KMS-11 (cell line): ENCODE measurements at regions not wholly inside any gene's neighbourhood (a gene's known extent, or its start where the extent isn't known, plus 50 kb on each side); places are given as distances from the start of the nearest gene placed in this dataset.

ENCODE experiments used
- H2AFZ ChIP-seq: fragments of 200-600 bp; sonication (generic); 2 replicates; pipeline ENCODE4 v1.6.1; 2016; ENCODE audit warnings: antibody characterized with exemption, mixed run types, low read depth
- H3K27ac ChIP-seq: fragments of 200-600 bp; sonication (generic); 2 replicates; pipeline ENCODE4 v1.6.1; 2016; ENCODE audit warnings: mild to moderate bottlenecking, mixed run types
- H3K27me3 ChIP-seq: fragments of 200-600 bp; sonication (generic); 2 replicates; pipeline ENCODE4 v1.6.1; 2017; ENCODE audit warnings: mild to moderate bottlenecking, low read depth, mixed run types, moderate library complexity; ENCODE audit not compliant: insufficient read depth
- H3K36me3 ChIP-seq: fragments of 200-600 bp; sonication (generic); 2 replicates; pipeline ENCODE4 v1.6.1; 2017; ENCODE audit warnings: mild to moderate bottlenecking, mixed run types; ENCODE audit not compliant: insufficient read depth
- H3K4me1 ChIP-seq: fragments of 200-600 bp; sonication (generic); 2 replicates; pipeline ENCODE4 v1.6.1; 2016; ENCODE audit warnings: mild to moderate bottlenecking, low read depth, mixed run types; ENCODE audit not compliant: poor library complexity, severe bottlenecking
- H3K4me2 ChIP-seq: fragments of 200-600 bp; sonication (generic); 2 replicates; pipeline ENCODE4 v1.7.0; 2016; ENCODE audit warnings: mild to moderate bottlenecking, mixed run types
- H3K4me3 ChIP-seq: fragments of 200-600 bp; sonication (generic); IDR thresholded peaks from 2 replicates; pipeline ENCODE4 v1.6.1; 2017; ENCODE audit warnings: low read depth, low read length, mixed read lengths; ENCODE audit not compliant: insufficient read depth
- H3K79me2 ChIP-seq: fragments of 200-600 bp; sonication (generic); 2 replicates; pipeline ENCODE4 v1.6.1; 2016; ENCODE audit warnings: low read depth, mixed run types; ENCODE audit not compliant: insufficient read depth
- H3K9ac ChIP-seq: fragments of 200-600 bp; sonication (generic); 2 replicates; pipeline ENCODE4 v1.6.1; 2016; ENCODE audit warnings: mild to moderate bottlenecking, mixed run types
- H4K20me1 ChIP-seq: fragments of 200-600 bp; sonication (generic); 2 replicates; pipeline ENCODE4 v1.6.1; 2016; ENCODE audit warnings: mild to moderate bottlenecking, mixed run types; ENCODE audit not compliant: insufficient read depth
- CTCF ChIP-seq: fragments of 200-600 bp; sonication (generic); conservative IDR thresholded peaks from 2 replicates; pipeline ENCODE4 v1.6.1; 2017; ENCODE audit warnings: low read depth, mild to moderate bottlenecking, antibody characterized with exemption, low read length, moderate library complexity, mixed read lengths

- H3K4me2 ChIP-seq, result no peak overlapping the region
- H3K4me1 ChIP-seq, result no peaks in the 10 kb centered on the region
- no peaks in the 10 kb centered on the region for H3K27me3 ChIP-seq
- H3K4me3 ChIP-seq, result no peak overlapping the region
- TF ChIP-seq CTCF, result no peak
- no peak overlapping the region for H3K27ac ChIP-seq
- H3K79me2 ChIP-seq, result no peaks in the 10 kb centered on the region
- H3K36me3 ChIP-seq, result no peaks in the 10 kb centered on the region
- H3K9ac ChIP-seq, result no peak overlapping the region
- H4K20me1 ChIP-seq, result no peaks in the 10 kb centered on the region
- no peak overlapping the region for H2AFZ ChIP-seq
These were observed 551.0 kb downstream of the HAO1 start for GRCh38 chr20:7389216-7389615.

DNA sequence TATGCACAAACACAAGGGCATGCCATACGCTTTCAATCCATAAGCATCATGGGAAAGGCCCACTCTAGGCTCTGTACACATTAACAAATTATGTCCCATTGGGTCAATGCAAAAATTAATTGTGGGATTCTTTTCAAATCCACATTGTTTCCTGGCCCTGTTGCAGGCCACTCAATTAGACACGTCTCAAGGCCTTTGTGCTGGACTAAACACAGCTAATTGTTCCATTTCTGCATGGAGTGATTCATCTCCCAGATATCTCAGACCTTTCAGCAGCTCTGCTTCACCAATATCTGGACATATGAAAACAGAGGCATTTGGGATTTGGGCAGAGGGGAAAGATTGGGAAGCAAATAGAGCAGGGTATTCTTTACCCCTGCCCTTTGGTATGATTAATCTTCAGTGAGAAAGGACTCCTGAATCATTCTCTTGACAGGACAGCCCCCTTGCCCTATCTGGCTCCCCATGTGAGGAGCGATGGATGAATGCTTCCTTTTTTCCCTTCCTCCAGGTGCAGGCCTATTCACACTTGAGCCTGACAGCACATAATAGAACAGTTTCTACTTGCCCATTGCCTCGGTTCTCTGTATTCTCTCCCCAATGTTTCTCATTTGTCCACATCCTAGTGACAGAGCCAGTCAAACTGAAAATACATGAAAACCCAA lies 547.6 kb downstream of the HAO1 start:
- Histone ChIP-seq H3K4me3 (no peak overlapping the region), H3K4me1 (no peaks in the 10 kb centered on the region), H3K79me2 (no peaks in the 10 kb centered on the region), H3K27me3 (no peaks in the 10 kb centered on the region), H3K36me3 (no peaks in the 10 kb centered on the region), H3K27ac (no peak overlapping the region), H3K9ac (no peak overlapping the region), H2AFZ (no peak overlapping the region), H3K4me2 (no peak overlapping the region), H4K20me1 (no peaks in the 10 kb centered on the region)
- TF ChIP-seq CTCF, result no peak

DNA sequence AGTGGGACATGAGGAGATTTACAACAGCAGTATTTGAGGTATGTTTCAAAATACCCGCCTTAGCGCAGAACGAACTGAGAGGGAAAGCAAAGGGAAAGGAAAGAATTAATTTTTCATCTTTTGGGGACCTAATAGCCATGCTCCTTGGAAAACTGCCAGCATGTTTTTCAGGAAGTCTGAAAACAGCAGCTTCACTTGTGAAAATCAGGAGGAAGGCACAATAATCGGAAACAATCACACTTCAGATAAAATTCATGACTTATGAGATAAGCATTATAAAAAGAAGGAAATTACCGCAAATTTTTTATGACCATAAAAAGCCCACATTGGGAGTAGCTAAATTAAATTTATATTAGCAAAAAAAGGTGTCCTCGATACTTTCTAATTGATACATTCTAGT lies 541.1 kb downstream of the HAO1 start:
- Histone ChIP-seq H2AFZ (no peak overlapping the region), H3K27ac (no peak overlapping the region), H3K36me3 (no peaks in the 10 kb centered on the region), H3K79me2 (no peaks in the 10 kb centered on the region), H3K9ac (no peak overlapping the region), H3K27me3 (no peaks in the 10 kb centered on the region), H3K4me3 (no peak overlapping the region), H4K20me1 (no peaks in the 10 kb centered on the region), H3K4me1 (no peaks in the 10 kb centered on the region), H3K4me2 (no peak overlapping the region)
- no peak for TF ChIP-seq CTCF

DNA sequence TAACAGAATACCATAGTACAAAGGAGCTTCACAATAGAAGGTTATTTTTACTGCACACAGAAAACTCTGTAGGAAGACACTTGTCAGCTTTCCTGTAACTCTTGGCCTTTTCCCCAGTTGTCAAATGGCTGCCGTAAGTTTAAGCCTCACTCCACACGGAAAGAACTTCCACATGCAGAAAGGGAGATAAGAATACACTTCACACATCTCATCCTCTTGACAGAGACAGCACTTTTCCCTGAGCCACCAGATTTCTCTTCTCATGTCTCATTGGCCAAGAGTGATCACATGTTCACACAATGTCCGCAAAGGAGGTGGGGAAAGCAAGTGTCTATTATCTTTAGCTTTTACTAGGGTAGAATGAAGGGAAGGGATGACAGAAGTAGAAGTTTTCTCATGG lies 540.7 kb downstream of the HAO1 start:
- Histone ChIP-seq H4K20me1 (no peaks in the 10 kb centered on the region), H3K4me2 (no peak overlapping the region), H3K36me3 (no peaks in the 10 kb centered on the region), H2AFZ (no peak overlapping the region), H3K9ac (no peak overlapping the region), H3K79me2 (no peaks in the 10 kb centered on the region), H3K27me3 (no peaks in the 10 kb centered on the region), H3K4me1 (no peaks in the 10 kb centered on the region), H3K27ac (no peak overlapping the region), H3K4me3 (no peak overlapping the region)
- no peak for TF ChIP-seq CTCF
